IPS-20b (cell line): ENCODE measurements at regions not wholly inside any gene's neighbourhood (a gene's known extent, or its start where the extent isn't known, plus 50 kb on each side); places are given as distances from the start of the nearest gene placed in this dataset.

ENCODE experiments used
- H3K27ac ChIP-seq: one replicate; pipeline ENCODE4 v1.5.1; 2013; ENCODE audit warnings: low read length
- H3K27me3 ChIP-seq: 2 replicates; pipeline ENCODE4 v1.6.1; 2013; ENCODE audit warnings: mild to moderate bottlenecking, low read length, inconsistent platforms; ENCODE audit not compliant: insufficient read depth
- H3K36me3 ChIP-seq: 2 replicates; pipeline ENCODE4 v1.6.1; 2013; ENCODE audit warnings: low read depth, mild to moderate bottlenecking, inconsistent platforms, low read length, moderate library complexity; ENCODE audit not compliant: insufficient read depth
- H3K4me1 ChIP-seq: 2 replicates; pipeline ENCODE4 v1.6.1; 2013; ENCODE audit warnings: mild to moderate bottlenecking, control low read depth, inconsistent platforms, low read length, moderate library complexity; ENCODE audit not compliant: insufficient read depth
- H3K4me3 ChIP-seq: 2 replicates; pipeline ENCODE4 v1.5.1; 2013; ENCODE audit warnings: mild to moderate bottlenecking, low read length, inconsistent platforms
- H3K9ac ChIP-seq: 2 replicates; pipeline ENCODE4 v1.6.1; 2013; ENCODE audit warnings: low read depth, mild to moderate bottlenecking, inconsistent platforms, low read length, moderate library complexity
- H3K9me3 ChIP-seq: 2 replicates; pipeline ENCODE4 v1.6.1; 2013; ENCODE audit warnings: mild to moderate bottlenecking, low read depth, low read length, inconsistent platforms; ENCODE audit not compliant: insufficient read depth

- H3K27ac ChIP-seq: no peak overlapping the region
- H3K9me3 ChIP-seq: no peaks in the 10 kb centered on the region
- H3K4me3 ChIP-seq: no peak overlapping the region
- H3K27me3 ChIP-seq: no peaks in the 10 kb centered on the region
- H3K9ac ChIP-seq: no peak overlapping the region
- no peaks in the 10 kb centered on the region for H3K4me1 ChIP-seq
- no peaks in the 10 kb centered on the region for H3K36me3 ChIP-seq
Observed at GRCh38 chr16:8310323-8310722, 280.0 kb downstream of the TMEM114 start.

DNA sequence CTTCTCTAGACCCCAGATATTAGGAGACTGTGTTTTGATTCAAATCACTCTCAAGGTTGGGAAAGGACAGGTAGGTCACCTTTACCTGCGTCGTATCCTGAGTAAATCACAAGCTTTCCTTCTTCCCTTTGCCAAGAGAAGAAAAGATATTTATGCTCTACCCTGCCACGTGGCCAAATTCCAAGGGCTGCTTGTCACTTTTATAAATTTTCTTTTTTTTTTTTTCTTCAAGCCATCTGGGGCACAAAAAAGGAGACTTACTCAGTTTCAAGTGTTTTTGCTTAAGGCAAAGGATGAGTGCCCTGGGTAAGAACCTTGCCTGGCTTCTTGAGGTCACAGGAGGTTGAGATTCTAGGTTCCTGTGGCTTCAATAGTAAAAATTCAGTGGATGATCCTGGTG lies 285.1 kb downstream of the TMEM114 start:
- no peak overlapping the region for H3K4me3 ChIP-seq
- no peak overlapping the region for H3K9ac ChIP-seq
- H3K9me3 ChIP-seq: no peaks in the 10 kb centered on the region
- no peaks in the 10 kb centered on the region for H3K4me1 ChIP-seq
- H3K27me3 ChIP-seq: no peaks in the 10 kb centered on the region
- no peaks in the 10 kb centered on the region for H3K36me3 ChIP-seq
- no peak overlapping the region for H3K27ac ChIP-seq

- Histone ChIP-seq H3K4me1 (no peaks in the 10 kb centered on the region), H3K4me3 (no peak overlapping the region), H3K36me3 (no peaks in the 10 kb centered on the region), H3K9me3 (no peaks in the 10 kb centered on the region), H3K27ac (no peak overlapping the region), H3K9ac (no peak overlapping the region), H3K27me3 (no peaks in the 10 kb centered on the region)
Observed at GRCh38 chr16:8299635-8300034, 290.7 kb downstream of the TMEM114 start.

- no peaks in the 10 kb centered on the region for H3K9me3 ChIP-seq
- no peak overlapping the region for H3K4me3 ChIP-seq
- no peaks in the 10 kb centered on the region for H3K27me3 ChIP-seq
- H3K4me1 ChIP-seq: no peaks in the 10 kb centered on the region
- H3K27ac ChIP-seq: no peak overlapping the region
- no peak overlapping the region for H3K9ac ChIP-seq
- H3K36me3 ChIP-seq: no peaks in the 10 kb centered on the region
Observed at GRCh38 chr16:8295513-8296237, 294.6 kb downstream of the TMEM114 start.

DNA sequence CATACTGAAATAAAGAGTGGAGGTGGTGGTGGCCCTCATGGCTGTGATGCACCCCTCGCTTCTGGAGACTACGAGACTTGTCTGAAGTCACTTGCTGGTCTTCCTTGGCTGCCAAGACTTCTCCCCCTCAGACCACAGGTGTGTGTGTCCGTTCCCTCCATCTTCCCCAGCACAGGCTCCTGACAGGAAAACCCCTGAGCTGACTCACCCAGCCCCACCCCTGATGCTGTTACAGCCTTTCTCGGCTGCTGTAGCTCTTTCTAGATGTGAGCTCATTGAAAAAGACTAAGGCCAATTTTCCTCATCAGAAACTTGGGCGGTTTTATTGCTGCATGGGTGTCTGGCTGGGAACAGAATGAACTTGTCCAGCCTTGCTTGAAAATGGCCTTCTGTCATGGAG lies 296.9 kb downstream of the TMEM114 start:
- Histone ChIP-seq H3K9me3 (no peaks in the 10 kb centered on the region), H3K4me1 (no peaks in the 10 kb centered on the region), H3K9ac (no peak overlapping the region), H3K27ac (no peak overlapping the region), H3K36me3 (no peaks in the 10 kb centered on the region), H3K27me3 (no peaks in the 10 kb centered on the region), H3K4me3 (no peak overlapping the region)

- H3K9me3 ChIP-seq: no peaks in the 10 kb centered on the region
- H3K4me1 ChIP-seq: peaks cover 3% of the 10 kb centered on the region
- H3K27me3 ChIP-seq: no peaks in the 10 kb centered on the region
- no peak overlapping the region for H3K27ac ChIP-seq
- H3K4me3 ChIP-seq: no peak overlapping the region
- H3K36me3 ChIP-seq: no peaks in the 10 kb centered on the region
- H3K9ac ChIP-seq: no peak overlapping the region
Observed at GRCh38 chr16:8292271-8292670, 298.0 kb downstream of the TMEM114 start.

GRCh38 chr16:8286348-8286747 lies 304.0 kb downstream of the TMEM114 start:
- no peaks in the 10 kb centered on the region for H3K27me3 ChIP-seq
- no peak overlapping the region for H3K9ac ChIP-seq
- no peaks in the 10 kb centered on the region for H3K9me3 ChIP-seq
- H3K4me1 ChIP-seq: peaks cover 17% of the 10 kb centered on the region
- no peaks in the 10 kb centered on the region for H3K36me3 ChIP-seq
- H3K27ac ChIP-seq: no peak overlapping the region
- no peak overlapping the region for H3K4me3 ChIP-seq

DNA sequence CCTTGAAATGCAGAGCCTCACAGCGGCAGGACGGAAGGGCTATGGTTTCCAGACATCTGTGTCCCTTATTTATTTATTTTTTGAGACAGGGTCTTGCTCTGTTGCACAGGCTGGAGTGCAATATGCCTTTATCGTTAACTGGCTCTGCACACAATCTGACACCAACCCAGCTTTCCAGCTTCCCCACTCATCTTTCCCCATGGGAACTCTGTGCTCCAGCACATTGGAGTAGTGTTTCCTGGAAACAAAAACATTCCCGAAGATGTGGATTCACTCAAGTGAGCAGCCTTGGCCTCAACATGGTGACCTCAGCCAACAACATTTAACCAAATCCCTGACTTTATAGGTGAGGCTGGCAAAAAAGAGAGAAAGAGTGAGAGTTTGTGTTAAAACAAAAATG lies 307.1 kb downstream of the TMEM114 start:
- Histone ChIP-seq H3K4me1 (peaks cover 25% of the 10 kb centered on the region), H3K27me3 (no peaks in the 10 kb centered on the region), H3K4me3 (no peak overlapping the region), H3K36me3 (no peaks in the 10 kb centered on the region), H3K9me3 (no peaks in the 10 kb centered on the region), H3K27ac (no peak overlapping the region), H3K9ac (no peak overlapping the region)

DNA sequence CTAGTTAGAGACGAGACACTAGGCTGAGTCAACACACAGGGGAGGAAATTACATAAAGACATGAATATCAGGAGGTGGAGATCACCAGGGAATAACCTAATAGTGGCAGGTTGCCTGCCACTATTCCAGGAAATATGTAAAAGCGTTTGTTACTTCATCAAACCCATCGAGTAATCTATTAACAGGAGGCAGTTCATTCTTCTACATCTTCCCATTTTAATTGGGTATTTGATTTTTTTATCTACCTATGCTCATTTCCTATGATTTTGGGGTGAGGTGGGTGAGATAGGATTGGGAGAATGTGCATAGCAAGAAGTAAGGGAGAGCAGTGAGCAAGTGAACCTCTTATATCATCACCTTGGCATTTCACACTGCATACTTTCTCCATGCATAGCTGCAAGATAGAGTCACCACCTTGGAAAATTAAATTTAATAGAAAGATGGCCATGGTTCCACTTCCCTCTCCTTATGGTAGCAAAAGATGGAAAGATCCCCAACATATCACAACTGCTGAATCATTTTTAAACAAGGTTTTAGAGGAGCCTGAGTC lies 312.2 kb downstream of the TMEM114 start:
- Histone ChIP-seq H3K4me3 (no peak overlapping the region), H3K9ac (no peak overlapping the region), H3K27ac (no peak overlapping the region), H3K9me3 (no peaks in the 10 kb centered on the region), H3K4me1 (peaks cover 8% of the 10 kb centered on the region; the same call in 1 of the 2 replicates), H3K36me3 (no peaks in the 10 kb centered on the region), H3K27me3 (no peaks in the 10 kb centered on the region)

DNA sequence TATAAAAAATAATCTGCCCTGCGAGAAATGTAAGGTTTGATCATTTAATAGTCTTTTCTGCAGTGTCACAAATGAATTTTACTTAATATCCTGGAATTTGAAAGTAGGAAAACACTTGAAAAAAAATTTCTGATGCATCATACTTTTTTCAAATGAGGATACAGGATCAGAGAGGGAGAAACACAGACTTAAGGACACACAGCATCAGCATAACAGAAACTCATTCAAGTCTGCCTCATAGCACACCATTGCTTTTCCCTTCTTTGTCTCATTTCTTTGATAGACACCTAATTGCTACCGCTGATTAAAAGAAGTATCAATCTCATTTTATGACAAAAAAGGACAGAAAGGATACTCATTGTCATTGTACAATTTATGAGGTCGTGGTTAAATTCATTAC lies 319.0 kb downstream of the TMEM114 start:
- Histone ChIP-seq H3K27ac (no peak overlapping the region), H3K4me1 (no peaks in the 10 kb centered on the region), H3K27me3 (no peaks in the 10 kb centered on the region), H3K36me3 (no peaks in the 10 kb centered on the region), H3K9ac (no peak overlapping the region), H3K4me3 (no peak overlapping the region), H3K9me3 (peaks cover 7% of the 10 kb centered on the region; the same call in 1 of the 2 replicates)

GRCh38 chr16:8262299-8262698 lies 328.0 kb downstream of the TMEM114 start:
- H3K27ac ChIP-seq: no peak overlapping the region
- no peak overlapping the region for H3K4me3 ChIP-seq
- H3K9me3 ChIP-seq: no peaks in the 10 kb centered on the region
- H3K9ac ChIP-seq: no peak overlapping the region
- H3K27me3 ChIP-seq: no peaks in the 10 kb centered on the region
- peaks cover 9% of the 10 kb centered on the region; the same call in 1 of the 2 replicates for H3K4me1 ChIP-seq
- H3K36me3 ChIP-seq: no peaks in the 10 kb centered on the region

GRCh38 chr16:8260140-8260539 lies 330.2 kb downstream of the TMEM114 start:
- Histone ChIP-seq H3K9ac (no peak overlapping the region), H3K4me1 (peaks cover 9% of the 10 kb centered on the region; the same call in 1 of the 2 replicates), H3K4me3 (no peak overlapping the region), H3K9me3 (no peaks in the 10 kb centered on the region), H3K36me3 (no peaks in the 10 kb centered on the region), H3K27me3 (no peaks in the 10 kb centered on the region), H3K27ac (no peak overlapping the region)
